Muscle layer of duodenum (tissue), 2 donors: ENCODE measurements at regions not wholly inside any gene's neighbourhood (a gene's known extent, or its start where the extent isn't known, plus 50 kb on each side); places are given as distances from the start of the nearest gene placed in this dataset.

Experiments
- H3K27ac ChIP-seq: one replicate; pipeline ENCODE4 v1.7.0; 2013; ENCODE audit warnings: mild to moderate bottlenecking, low read length
- H3K27me3 ChIP-seq: one replicate; pipeline ENCODE4 v1.7.0; 2013; ENCODE audit warnings: low read depth, mild to moderate bottlenecking, control low read depth, low read length
- H3K36me3 ChIP-seq, 2 donors: one replicate each; pipeline ENCODE4 v1.7.0; 2013; ENCODE audit warnings: low read length in 2 of 2, control low read depth in 1 of 2, mild to moderate bottlenecking in 1 of 2; ENCODE audit not compliant: insufficient read depth in 2 of 2, control insufficient read depth in 1 of 2
- H3K4me1 ChIP-seq, 2 donors: one replicate each; pipeline ENCODE4 v1.7.0; 2013; ENCODE audit warnings: low read length in 2 of 2, mild to moderate bottlenecking in 2 of 2, control low read depth in 1 of 2, moderate library complexity in 1 of 2; ENCODE audit not compliant: insufficient read depth in 2 of 2, control insufficient read depth in 1 of 2
- H3K4me3 ChIP-seq, 2 donors: one replicate each; pipeline ENCODE4 v1.7.0; 2013; ENCODE audit warnings: low read length in 2 of 2, low read depth in 1 of 2, mild to moderate bottlenecking in 1 of 2
- H3K9me3 ChIP-seq, 2 donors: one replicate each; pipeline ENCODE4 v1.7.0; 2013; ENCODE audit warnings: low read length in 2 of 2, control low read depth in 1 of 2, mild to moderate bottlenecking in 1 of 2; ENCODE audit not compliant: control insufficient read depth in 1 of 2
- donor health status: healthy.

GRCh38 chr9:81388831-81389230 lies 300.5 kb downstream of the TLE1 start:
- Histone ChIP-seq H3K36me3 (no peaks in the 10 kb centered on the region), H3K9me3 (no peaks in the 10 kb centered on the region), H3K4me1 (peaks cover 1 to 3% of the 10 kb centered on the region in 2 donors), H3K27ac (no peak overlapping the region), H3K27me3 (no peaks in the 10 kb centered on the region), H3K4me3 (no peak overlapping the region)

- Histone ChIP-seq H3K4me3 (no peak overlapping the region), H3K4me1 (peaks cover 0 to 3% of the 10 kb centered on the region in 2 donors), H3K27ac (no peak overlapping the region), H3K36me3 (no peaks in the 10 kb centered on the region), H3K27me3 (no peaks in the 10 kb centered on the region), H3K9me3 (no peaks in the 10 kb centered on the region)
Observed at GRCh38 chr9:81387360-81388106, 301.8 kb downstream of the TLE1 start.

DNA sequence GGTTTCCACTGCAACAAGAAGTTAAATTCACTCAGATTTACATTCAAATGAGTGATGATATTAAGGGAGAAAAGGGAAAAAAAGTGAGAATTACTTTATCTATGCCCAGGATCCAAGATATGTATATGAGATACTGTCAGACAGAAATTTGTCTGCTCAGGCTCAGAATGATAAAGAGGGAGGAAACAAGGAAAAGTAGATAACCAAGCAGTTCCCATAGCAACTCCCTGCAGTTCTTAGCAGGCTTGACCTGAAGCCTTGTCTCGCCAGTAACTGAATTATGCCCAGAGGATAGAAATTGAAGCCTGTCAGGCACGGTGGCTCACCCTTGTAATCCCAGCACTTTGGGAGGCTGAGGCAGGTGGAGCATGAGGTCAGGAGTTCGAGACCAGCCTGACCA lies 304.4 kb downstream of the TLE1 start:
- Histone ChIP-seq H3K4me3 (no peak overlapping the region), H3K27me3 (no peaks in the 10 kb centered on the region), H3K27ac (no peak overlapping the region), H3K9me3 (no peaks in the 10 kb centered on the region), H3K36me3 (no peaks in the 10 kb centered on the region), H3K4me1 (no peaks in the 10 kb centered on the region)

DNA sequence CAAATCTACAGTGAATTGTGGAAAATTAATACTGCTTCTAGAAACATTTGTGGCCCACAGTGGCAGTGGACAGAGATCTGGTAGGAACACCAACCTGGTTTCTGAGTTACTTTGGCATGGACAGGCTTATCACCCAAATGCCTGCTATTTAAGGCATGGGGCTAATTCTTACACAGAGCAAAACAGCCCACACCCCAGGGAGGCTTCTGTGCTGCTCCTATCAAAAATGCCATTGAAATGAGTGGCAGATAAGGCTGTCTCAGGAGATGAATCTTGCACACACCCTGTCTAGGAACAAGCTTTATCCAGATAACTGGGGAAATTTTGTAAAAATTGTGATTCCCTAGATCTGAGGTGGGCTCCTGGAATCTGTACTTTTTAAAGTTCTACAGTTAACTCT lies 307.1 kb downstream of the TLE1 start:
- Histone ChIP-seq H3K27me3 (no peaks in the 10 kb centered on the region), H3K4me1 (no peaks in the 10 kb centered on the region), H3K36me3 (no peaks in the 10 kb centered on the region), H3K4me3 (no peak overlapping the region), H3K27ac (no peak overlapping the region), H3K9me3 (no peaks in the 10 kb centered on the region)

DNA sequence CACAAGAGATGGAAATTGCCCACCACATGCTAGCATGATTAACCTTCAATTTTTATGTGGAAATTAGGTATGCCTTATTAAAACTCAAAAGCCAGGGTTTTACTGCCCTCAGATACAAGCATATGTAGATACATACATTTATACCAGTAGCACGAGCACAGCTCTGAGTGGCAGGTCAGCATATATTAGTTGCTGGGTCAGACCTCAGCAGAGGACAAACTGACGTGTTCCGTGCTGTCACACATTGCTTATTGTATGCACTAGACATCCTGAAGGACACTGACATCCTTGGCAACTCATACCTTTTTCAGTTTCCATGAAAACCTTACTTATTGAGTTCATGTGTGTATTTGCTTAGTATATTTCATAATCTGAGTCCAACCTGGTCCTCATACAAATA lies 307.7 kb downstream of the TLE1 start:
- no peak overlapping the region for H3K27ac ChIP-seq
- H3K9me3 ChIP-seq: no peaks in the 10 kb centered on the region
- H3K27me3 ChIP-seq: no peaks in the 10 kb centered on the region

DNA sequence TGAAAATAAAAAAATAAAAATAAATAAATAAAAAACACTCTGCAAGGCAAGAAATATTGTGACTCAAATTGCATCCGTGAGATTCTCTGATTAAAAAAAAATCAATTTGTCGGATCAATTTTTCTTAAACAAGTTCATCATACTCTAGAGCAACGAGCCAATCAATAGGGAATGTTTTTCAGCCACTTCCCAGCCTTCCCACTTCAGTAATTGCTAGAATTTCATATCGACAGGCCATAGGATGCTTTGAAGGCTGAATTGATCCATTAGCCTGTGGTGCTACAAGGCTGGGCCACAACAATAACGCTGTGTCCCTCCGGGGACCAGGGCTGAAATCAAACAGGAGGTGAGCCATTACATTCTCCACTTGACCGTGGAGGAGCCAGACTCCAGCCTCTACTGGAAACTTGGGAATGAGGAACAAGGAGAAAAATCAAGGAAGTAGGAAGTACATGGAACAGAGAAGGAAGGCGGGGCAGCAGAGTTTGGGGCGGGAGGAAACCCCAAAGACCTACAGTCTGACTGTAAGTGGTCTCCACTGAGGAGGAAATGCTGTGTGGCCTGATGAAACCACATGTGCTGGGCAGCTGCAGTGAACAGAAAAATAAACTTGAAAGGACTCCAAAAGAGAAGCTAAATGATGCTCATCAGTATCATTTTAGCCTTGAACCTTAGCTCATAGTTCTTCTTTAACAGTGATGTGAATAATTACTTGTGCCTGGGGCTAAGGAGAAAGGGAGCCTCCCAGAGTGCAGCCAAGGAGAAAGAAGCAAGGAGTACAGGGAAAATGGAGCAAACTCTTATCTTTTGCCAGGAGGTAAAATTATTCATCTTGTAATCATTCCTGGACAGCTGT lies 308.6 kb downstream of the TLE1 start:
- Histone ChIP-seq H3K4me3 (no peak overlapping the region), H3K4me1 (no peaks in the 10 kb centered on the region), H3K27ac (no peak overlapping the region), H3K36me3 (no peaks in the 10 kb centered on the region), H3K9me3 (no peaks in the 10 kb centered on the region), H3K27me3 (no peaks in the 10 kb centered on the region)

More for the DNA sequence above, 307.7 kb downstream of the TLE1 start:
- Histone ChIP-seq H3K4me3 (no peak overlapping the region), H3K4me1 (no peaks in the 10 kb centered on the region), H3K36me3 (no peaks in the 10 kb centered on the region)

- H3K27me3 ChIP-seq: no peaks in the 10 kb centered on the region
- no peaks in the 10 kb centered on the region for H3K36me3 ChIP-seq
- no peak overlapping the region for H3K4me3 ChIP-seq
- H3K9me3 ChIP-seq: no peaks in the 10 kb centered on the region
- no peak overlapping the region for H3K27ac ChIP-seq
- H3K4me1 ChIP-seq: no peaks in the 10 kb centered on the region
Observed at GRCh38 chr9:81379655-81380054, 309.7 kb downstream of the TLE1 start.

DNA sequence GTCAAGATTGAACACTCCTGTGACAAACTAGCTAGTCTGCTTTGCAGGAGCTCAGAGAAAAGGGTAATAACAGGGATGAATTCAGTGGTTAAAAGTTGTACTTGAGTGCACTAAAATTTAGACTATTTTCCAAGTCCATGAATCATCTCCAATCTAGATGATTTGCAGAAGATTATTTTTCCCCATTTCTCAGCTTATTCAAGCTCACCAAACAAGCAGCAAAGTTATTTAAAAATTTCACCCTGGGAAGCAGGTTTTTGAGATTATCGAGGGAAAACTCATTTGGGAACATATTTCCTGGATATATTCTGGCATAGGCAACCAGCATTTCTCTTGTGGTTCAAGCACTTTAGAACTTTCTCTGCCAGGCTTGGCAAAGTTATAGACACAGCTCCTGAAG lies 311.4 kb downstream of the TLE1 start:
- Histone ChIP-seq H3K27ac (no peak overlapping the region), H3K4me1 (no peaks in the 10 kb centered on the region), H3K36me3 (no peaks in the 10 kb centered on the region), H3K9me3 (no peaks in the 10 kb centered on the region), H3K27me3 (no peaks in the 10 kb centered on the region), H3K4me3 (no peak overlapping the region)

DNA sequence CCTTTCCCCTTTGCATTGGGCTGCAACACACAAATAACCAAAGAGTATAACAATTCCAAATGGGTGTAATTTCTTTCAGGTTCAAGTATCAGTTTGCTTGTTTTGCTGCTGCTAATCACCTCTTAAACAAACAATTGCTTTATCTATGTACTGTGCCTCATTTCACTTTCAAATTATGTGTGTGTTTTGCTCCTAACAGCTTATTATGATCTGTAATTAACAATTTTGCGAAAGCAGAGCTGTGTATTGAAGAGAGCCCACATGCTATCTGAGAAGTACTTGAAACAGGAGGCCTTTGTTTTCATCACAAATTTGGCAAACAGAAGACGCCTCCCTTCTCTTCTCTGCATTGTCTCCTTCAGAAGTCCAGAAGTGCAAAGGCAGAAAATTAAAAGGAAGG lies 312.0 kb downstream of the TLE1 start:
- no peaks in the 10 kb centered on the region for H3K9me3 ChIP-seq
- H3K27me3 ChIP-seq: no peaks in the 10 kb centered on the region
- H3K36me3 ChIP-seq: no peaks in the 10 kb centered on the region
- no peak overlapping the region for H3K27ac ChIP-seq
- H3K4me3 ChIP-seq: no peak overlapping the region
- no peaks in the 10 kb centered on the region for H3K4me1 ChIP-seq

DNA sequence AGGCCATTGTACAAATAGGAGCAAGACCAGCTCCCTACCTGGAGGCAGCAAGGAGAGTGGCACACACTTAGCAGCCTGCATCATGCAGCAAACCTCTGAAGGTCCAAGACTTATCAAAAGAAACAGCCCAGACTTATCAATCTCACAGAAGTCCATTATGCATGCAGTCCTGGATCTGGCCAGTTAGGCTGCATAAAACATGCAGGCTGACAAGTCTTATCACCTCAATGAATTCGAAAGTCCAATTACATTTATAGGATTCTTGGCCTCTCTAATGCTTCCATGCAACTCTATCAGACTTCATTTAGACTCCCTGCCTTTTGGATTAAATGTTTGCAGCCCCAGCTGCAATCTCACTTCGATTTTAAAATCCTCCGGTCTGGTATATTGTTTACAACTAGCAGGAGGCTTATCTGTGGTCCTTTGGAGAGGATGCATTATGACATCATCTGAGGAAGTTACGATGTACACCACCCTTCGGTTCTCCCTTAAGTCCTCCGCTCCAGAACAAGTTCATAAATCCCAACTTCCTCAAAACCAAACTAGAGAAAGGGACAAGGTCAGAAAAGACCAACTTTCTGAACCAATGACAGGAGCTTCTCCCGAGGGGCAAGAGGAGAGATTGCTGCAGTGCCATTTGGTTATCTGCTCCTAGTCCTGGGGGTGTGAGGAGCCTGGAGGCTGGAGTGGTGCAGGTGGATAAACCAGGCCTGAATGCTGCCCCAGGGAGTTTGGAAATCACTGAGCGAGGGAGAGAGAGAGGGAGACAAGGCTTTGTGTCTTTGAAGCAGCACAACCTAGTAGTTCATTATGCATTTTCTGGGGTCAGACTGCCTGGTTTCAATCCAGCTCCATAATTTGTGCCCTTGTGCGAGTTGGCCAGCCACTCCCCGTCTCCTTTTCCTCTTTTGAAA lies 313.9 kb downstream of the TLE1 start:
- no peaks in the 10 kb centered on the region for H3K36me3 ChIP-seq

More for the DNA sequence above, 313.9 kb downstream of the TLE1 start:
- no peaks in the 10 kb centered on the region for H3K4me1 ChIP-seq
- no peaks in the 10 kb centered on the region for H3K27me3 ChIP-seq
- H3K4me3 ChIP-seq: no peak overlapping the region
- H3K9me3 ChIP-seq: no peaks in the 10 kb centered on the region
- no peak overlapping the region for H3K27ac ChIP-seq
